DMS53 treated with DMSO at 0.1 percent for 48 hours (cell line): ENCODE measurements at regions not wholly inside any gene's neighbourhood (a gene's known extent, or its start where the extent isn't known, plus 50 kb on each side); places are given as distances from the start of the nearest gene placed in this dataset.

Experiments
- DNase-seq: peaks from one replicate; lab custom pipeline; 2025; ENCODE audit not compliant: unreplicated experiment; lab: John Stamatoyannopoulos, UW

DNA sequence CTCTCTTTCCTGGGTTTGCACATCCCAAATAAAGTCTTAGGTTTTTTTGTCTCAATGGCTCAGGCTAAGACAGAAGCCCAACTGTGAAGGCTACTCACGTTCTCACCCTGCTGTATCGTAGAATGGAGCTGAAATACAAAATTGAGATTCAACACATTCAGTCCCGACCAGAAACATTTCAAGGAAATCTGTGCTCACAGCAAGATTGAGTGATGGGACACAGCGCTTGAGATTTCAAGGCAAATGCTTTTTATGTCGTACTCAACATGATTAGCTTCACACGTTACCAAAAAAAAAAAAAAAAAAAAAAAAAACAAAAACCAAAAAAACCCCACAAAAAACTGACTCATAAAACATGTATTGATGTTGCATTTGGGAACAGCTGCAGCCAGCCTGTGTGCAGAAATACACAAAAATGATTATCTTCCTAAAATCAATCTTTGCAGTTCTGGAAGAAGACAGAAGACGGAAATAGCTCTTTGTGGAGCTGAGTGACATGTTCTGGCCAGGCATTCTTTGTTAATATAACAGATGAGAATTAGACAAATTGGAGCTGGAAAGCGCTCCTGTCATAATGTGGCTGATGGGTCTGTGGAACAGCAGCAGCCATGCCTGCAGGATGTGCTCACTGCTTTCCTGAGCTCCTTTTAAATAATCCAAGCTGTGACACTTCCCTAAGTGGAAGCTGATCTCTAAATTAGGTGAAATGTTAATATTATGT, 453.2 kb downstream of the LPIN1 start:
- no peak for DNase-seq

DNA sequence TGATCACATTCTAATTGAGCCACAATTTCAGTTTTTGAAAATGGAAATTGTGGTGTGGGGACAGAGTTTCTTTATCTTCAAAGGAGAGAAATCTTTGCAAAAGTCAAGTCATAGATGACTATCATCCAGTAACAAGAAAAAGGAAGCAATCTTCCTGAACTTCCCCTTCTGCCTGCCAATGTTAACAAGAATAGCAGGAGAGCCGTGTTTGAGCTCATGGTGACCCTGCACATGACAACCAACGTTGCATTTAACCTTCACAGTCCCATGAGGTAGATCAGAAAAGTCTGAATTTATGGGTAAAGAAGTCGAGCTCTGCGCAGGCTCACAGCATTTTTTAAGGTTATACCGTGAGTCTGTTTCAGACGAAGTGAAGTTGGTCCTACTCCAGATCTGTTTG, 454.9 kb downstream of the LPIN1 start:
- DNase-seq = no peak

DNA sequence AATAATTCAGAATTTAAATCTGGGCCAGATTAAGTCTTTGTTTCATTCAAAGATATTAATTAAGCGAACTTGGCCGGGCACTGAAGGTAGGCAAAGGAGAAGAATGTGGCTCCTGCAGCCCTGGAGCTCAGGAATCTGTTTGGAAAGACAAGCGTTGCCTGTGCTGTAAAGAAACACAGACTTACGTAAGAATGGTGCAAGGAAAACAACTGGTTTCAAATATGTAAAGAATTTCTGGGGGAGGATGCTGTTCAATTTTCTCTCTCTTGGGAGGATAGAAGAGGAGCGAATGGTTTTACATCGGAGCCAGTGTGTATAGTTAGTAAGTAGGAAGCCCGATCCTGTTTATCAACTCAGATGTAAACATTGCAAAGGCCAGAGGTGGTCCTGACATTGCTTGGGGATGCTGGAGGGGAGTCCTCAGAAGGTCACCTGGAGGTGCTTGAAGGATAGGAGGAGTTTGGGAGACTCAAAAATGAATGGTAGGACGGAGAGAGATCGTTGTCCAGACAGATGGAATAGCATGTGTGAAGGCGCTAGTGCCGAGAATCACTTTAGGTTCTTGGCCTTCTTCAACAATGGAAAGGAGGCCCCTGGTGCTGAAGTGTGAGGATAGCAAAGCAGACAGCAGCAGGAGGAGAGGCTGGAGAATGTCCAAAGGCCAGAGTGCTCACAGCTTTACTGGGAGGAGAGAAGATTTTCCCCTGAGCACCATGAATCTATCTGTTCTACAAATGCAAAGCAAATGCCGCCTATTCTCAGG, 456.1 kb downstream of the LPIN1 start:
- no peak for DNase-seq

DNA sequence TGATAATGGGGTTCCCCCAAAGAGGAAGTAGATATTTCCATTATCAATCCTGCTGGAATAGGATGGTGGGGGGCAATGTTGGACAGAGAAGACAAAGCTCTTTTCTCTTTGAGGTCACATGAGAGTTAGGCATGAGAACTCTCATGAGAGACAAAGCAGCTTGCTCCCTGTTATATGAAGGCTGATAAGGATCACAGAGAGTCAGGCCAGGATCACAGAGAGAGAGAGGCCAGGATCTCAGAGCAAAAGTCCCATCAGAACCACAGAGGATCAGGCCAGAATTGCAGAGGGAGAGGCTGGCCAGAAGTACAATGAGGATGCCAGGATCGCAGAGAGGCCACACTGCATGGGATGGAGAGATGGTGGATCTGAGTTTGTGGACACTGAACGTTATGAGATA, 457.1 kb downstream of the LPIN1 start:
- no peak for DNase-seq

DNA sequence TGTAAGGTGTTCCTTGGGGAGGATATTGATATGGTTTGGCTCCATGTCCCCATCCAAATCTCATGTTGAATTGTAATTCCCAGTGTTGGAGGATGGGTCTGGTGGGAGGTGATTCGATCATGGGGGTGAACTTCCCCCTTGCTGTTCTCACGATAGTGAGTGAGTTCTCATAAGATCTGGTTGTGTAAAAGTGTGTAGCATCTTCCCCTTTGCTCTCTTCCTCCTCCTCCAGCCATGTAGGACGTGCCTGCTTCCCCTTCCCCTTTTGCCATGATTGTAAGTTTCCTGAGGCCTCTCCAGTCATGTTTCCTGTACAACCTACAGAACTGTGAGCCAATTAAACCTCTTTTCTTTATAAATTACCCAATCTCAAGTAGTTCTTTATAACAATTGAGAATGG, 458.7 kb downstream of the LPIN1 start:
- no peak for DNase-seq

DNA sequence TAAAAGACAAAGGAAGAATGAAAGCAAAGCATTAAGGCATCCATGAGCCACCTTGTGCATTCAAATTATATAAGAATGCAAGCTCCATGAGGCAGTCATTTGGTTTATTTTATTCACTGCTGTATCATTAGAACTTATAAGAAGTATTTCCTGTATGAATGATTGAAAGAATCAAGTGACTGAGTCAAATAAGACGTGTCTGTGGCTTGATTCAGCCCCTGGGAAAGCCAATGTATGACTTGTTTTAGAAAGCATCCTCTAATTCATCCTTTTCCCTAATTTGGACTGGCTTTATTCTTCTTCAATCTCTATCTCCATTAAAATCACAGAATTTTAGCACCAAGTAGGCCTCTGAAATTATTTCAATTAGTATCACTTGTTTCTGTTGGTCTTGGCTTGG, 461.1 kb downstream of the LPIN1 start:
- DNase-seq = no peak

DNA sequence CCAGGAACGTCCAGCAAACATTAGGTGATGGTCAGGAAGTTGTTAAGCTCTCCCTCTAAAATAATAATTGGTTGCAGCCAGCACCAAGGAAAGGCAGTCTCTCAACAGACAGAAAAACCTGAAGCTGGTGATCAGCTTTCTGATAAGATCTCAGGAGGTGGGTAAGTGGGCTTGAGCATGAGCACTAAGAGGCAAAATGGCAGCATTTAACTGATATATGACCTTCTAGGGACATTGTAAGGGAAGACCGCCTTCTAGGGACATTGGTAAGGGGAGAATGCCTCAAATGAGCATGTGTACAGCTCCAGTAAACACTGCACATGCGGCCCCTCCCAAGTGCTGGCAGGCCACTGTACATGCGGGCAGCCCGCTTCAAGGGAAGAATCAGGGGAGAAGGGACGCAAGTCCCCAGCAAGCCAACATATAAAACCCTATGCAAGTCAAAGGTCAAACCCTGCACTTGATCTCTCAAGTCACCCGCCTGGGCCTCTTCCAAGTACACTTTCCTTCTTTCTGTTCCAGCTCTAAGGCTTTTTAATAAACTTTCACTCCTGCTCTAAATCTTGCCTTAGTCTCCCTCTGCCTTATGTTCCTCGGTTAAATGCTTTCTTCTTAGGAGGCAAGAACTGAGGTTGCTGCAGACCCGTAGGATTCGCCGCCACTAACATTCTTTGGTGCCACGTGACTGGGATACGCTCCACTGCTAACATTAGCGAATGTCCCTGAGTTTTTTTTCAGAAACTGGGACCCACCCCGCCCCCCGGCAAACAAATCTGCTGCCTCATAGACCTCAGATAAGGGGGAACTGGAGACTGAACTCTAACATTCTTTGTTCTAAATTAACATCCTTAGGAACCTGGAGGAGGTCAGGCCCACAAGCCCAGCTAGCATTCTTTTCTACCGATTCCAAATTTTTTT, 463.8 kb downstream of the LPIN1 start:
- DNase-seq = no peak

DNA sequence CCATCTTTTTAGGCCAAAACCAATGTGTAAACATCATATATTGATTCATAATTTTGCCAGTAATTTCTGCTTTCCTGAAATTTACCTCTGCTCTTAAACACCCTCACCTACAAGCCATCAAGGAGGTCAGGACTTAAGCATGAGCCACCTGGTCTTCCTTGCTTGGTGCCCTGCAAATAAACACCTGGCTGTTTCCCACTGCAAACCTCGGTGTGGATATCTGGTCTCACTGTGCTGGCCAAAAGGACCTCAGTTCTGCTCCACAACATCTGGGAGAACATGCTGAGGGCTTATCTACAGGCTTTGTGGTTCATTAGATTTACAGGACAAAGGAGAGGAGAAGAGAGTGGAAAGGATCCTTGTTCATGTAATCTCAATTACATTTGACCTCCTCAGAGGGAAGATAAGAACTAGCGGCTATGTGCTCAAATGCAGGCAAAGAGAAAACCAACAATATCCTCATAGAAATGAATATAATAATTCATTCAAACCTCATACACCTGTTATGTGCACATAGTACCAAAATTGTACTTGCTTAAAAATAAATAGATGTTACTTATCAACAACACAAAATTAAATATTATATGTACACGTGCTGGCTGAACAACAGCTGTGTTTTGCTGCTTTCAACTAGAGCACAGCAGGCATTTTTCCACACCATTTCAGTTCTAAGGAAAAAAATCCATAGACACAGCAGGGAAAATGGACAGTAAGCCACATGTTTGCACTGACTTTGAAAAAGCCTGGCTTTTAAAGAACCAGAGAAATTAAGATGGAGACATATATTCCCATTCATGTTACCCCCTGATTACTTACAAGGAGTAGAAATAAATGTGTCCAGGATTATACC, 465.1 kb downstream of the LPIN1 start:
- DNase-seq = no peak

DNA sequence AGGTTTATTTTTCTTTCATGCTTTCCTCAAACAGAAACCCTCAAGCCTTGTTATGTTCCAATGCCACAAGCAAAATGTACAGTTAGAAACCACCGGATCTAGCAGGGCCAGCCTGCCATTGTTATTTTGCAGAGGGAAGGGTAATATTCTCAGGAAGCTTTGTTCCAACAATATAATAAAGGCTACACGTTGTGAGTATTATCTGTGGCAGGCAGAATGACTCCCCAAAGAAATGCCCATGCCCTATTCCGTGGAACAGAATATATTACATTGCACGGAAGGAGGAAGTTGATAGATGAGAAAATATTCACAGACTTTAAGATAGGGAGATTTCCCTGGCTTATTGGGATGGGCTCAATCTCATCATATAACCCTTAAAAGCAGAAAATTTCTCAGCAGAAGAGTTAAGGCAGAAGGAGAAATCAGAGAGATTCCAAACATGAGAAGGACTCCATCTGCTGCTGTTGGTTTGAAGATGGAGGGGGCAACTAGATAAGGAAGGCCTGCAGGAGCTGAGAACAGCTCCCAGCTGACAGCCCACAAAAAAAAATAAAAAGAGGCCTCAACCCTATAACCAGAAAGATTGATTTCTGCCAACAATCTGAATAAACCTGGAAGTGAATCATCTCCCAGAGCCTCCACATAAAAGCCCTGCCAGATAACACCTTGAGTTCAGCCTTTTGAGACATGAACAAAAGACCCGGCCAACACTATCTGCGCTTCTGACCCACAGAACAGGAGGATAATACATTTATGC, 466.6 kb downstream of the LPIN1 start:
- DNase-seq = no peak

DNA sequence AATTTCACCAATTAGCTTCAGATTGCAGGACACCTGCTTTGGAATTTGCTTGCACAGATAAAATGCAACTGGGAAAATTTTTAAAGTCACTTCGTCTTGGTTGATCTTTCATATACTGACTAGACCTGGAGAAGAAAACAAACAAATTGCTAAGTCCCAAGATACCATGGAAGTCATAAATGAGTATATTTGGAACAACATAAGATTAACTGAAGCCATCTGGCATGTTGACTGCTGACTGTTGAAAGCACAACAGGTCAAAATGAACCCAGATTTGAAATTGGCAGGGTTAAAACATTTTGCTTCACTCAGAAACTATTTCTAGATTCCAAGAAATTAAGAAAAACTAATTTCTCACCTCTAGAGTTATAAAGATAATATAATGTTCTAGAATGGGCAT, 470.7 kb downstream of the LPIN1 start:
- DNase-seq = no peak

DNA sequence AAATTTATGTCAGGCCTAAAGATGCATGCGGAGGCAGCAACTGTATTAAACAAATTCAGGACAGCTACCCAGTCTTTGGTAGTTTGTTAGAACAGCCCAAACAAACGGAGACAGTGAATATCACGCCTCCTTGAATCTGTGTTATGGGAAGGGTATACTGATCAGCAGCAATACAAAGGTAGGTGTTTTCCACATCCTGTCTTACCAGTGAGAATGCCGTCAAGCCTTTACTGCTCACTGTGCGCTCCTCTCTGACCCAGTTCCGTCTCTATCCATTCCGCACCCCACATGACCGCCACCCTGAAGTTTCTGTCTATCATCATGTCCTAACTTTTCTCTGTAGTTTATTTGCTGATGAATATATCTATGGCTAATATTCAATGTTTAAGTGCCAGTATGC, 473.3 kb downstream of the LPIN1 start:
- no peak for DNase-seq

DNA sequence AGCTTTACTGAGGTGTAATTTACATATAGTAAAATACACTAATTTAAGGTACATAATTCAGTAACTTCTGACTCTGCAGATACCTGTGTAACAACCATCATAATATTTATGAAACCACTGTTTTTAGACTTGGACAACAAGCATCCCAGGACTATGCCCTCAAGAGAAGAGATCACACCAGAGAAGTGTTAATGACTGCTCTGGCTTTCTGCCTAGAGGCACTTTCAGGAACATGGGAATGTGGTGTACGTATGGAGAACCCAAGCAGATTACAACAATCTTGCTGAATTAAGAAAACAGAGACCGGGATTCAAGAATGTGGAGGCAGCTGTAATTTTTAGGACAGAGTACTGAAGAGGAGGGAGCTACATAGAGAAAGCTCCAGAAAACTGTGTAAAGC, 475.2 kb downstream of the LPIN1 start:
- DNase-seq = no peak

DNA sequence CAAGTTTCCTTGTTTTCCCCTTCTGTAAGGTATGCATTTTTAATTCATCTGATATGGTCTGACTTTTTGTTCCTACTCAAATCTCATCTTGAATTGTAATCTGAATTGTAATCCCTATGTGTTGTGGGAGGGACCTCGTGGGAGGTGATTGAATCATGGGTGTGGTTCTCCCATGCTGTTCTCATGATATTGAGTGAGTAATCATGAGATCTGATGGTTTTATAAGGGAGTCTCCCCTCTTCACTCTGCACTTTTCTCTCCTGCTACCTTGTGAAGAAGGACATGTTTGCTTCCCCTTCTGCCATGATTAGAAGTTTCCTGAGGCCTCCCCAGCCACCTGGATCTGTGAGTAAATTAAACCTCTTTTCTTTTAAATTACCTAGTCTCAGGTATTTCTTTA, 476.1 kb downstream of the LPIN1 start:
- DNase-seq = no peak

DNA sequence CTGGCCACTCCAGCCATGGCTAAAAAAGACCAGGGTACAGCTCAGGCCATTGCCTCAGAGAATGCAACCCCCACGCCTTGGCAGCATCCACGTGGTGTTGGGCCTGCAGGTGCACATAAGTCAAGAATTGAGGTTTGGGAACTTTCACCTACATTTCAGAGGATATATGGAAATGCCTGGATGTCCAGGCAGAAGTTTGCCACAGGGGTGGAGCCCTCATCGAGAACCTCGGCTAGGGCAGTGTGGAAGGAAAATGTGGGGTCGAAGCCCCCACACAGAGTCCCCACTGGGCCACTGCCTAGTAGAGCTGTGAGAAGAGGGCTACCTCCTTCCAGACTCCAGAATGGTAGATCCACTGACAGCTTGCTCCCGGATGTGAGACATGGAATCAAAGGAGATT, 477.3 kb downstream of the LPIN1 start:
- DNase-seq = no peak

DNA sequence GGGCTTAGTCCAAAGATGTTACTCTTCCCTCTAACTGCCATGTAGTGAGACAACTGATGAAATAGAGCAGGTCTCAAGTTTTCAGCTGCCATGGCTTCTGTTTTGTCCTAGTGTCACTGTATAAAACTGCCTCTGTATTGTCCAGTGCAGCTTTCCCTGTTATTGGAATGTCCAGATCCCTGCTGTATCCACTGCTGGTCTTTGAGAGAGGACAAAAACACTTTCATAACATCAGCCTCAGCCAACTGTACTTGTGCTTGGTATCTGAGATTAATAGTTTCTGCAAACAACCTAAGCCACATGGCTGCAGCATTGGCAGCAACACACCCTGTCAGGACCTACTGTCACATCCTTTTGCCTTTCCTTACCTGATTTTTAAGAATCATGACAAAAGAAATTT, 480.2 kb downstream of the LPIN1 start:
- DNase-seq = no peak

DNA sequence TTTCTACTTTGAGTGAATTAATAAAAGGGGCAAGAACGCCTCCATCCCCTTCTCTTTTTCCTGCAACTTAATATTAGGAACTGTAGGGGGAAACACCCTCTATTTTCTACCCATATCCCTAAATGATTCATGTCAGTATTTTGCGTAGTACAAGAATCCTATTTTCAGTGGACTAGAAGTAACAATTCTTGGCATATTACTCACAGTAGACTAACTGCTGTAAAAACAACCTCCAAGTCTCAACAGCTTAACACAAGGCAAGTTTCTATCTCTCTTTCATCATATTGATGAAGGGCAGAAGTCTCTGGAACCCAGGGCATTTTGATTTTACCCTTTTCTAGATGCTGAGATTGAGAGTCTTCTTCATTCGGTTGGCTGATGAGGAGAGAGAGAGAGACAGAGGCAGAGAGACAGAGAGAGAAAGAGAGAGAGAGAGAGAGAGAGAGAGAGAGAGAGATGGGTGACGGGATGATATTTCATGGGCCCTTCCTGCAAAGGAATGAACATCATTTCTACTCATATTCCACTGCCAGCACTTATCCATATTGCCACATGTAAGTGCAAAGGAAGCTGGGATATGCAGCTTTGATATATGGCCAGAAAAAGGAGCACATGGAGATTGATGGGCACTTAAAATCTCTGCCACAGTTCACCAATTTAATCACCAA, 481.6 kb downstream of the LPIN1 start:
- no peak for DNase-seq

DNA sequence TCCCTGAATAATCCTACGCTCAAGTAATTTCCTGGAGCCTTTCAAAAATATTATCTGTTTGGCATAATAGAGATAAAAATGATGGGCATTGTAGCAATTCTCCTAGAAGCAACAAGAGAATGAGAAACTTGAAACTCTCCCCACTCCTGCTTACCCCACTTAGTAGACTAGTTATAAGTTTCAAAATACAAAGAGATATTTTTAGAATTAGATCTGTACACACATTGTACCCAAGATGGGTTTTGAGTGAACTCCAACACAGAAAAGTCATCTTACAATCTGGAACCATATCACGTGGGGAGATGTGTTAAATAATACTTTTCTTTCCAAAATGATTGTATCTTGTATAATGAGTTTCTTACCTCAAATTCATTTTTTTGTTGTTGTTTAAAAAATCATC, 484.9 kb downstream of the LPIN1 start:
- no peak for DNase-seq

DNA sequence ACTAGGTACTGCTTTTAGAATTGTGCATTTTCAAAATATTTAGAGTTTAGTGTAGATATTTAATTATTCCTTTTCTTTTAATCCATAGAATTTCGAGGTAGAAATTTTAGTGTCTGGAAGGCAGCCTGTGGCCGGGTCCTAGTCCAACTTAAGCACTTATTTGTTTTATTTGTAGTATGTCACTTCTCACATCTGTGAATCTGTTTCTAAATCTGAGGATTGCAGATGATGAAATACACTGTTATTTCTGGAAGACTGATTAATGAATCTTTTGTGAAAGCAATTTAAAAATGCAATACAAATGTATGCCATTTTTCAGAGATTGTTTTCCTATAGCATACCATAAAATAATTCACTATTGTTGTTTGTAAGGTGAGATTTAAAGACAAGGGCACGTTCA, 483.9 kb upstream of the TRIB2 start:
- no peak for DNase-seq

DNA sequence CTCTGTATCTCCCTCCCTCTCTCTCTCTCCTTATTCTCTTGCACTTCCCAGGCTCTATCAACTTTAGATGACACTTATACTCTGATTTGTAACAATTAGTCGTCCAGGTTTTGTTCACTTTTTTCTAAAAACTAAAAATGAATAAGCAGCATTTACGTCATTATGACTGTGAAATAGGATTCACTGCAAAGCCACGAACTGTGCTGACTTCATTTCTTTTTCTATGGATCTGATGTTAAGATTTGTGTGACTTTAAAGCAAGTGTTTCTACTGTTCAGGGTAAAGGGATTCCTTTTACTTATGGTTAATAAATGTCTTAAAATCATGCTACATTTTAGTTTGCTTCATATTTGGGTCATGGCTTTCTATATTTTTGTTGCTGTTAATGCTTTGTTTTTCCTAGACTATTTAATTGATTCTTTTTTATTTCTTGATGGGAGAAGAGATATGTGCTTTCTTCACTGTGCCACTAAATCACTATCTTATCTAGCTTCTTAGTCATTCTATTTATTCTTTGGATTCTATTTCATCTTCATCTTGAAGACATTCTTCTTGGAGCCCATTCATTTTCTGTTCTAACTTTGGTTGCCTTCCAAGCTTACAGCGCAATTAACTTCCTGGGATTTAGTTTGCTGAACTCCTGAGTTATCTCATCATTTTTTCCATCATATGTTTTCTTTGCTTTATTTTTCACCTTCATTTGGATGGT, 480.4 kb upstream of the TRIB2 start:
- no peak for DNase-seq
